ENCODE measurements at regions not wholly inside any gene's neighbourhood (a gene's known extent, or its start where the extent isn't known, plus 50 kb on each side); places are given as distances from the start of the nearest gene placed in this dataset.

DNA sequence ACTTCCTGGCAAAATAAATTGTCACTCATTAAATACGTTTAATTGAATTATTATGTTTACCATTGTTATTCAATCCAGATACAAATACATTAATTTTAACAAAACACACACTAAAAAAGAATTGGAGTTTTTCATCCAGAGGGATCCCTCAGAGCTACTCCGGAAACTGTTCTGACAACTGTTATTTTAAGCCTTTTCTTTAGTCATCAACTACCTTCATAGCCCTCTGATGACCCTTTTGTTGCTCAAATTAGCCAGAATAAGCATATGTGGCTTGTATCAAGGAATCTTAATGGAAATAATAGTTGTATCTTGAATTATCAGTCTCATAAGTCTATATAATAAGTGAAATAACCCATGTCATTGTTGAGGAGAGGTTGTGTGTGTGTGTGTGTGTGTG lies 405.4 kb upstream of the FAT3 start:
- POLR2A ChIA-PET: no interaction called here

DNA sequence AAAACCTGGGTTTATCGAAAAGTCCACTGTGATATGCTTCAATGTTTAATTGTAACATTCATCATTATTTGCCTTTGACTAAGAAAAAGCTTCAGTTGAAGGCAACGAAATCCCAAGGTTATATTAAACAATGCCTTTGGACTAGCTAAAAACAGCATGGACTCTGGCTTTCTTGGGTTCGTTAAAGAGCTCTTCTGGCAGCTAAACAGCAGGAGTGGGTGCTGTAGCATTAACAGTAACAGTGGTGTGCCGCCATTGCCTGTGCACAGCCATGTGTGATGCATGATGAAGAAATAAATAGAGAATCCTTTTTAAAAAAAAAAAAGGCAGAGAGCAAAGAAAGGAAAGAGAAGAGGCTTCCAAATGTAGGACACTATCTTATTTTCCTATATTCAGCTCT lies 406.6 kb upstream of the FAT3 start:
- Histone ChIP-seq H3K27ac (ENCODE audit: low read length in 2 of 2) (no peak overlapping the region), H3K79me2 (ENCODE audit: control insufficient read depth, insufficient read depth, low read length) (no peaks in the 10 kb centered on the region), H3K4me3 (ENCODE audit: control extremely low read depth in 1 of 5, extremely low read depth in 1 of 5, insufficient read depth in 1 of 5, low read depth in 2 of 5, low read length in 4 of 5) (no peak overlapping the region), H3K36me3 (replicated peaks in 1 of 2; ENCODE audit: control extremely low read depth in 1 of 2, control insufficient read depth in 1 of 2, extremely low read depth in 1 of 2, insufficient read depth in 2 of 2, low read length in 1 of 2) (no peaks in the 10 kb centered on the region), H3K9ac (ENCODE audit: low read length) (no peak overlapping the region), H4K20me1 (ENCODE audit: control insufficient read depth, insufficient read depth, low read length, poor library complexity, severe bottlenecking) (no peaks in the 10 kb centered on the region), H3K27me3 (replicated peaks in 1 of 4; ENCODE audit: control extremely low read depth in 1 of 4, control insufficient read depth in 3 of 4, insufficient read depth in 4 of 4, low read length in 3 of 4) (no peaks in the 10 kb centered on the region), H3K4me2 (replicated peaks; ENCODE audit: low read depth, low read length, poor library complexity, severe bottlenecking) (no peak overlapping the region), H2AFZ (ENCODE audit: insufficient read depth, low read depth, low read length, poor library complexity, severe bottlenecking) (no peak overlapping the region), H3K9me3 (ENCODE audit: control extremely low read depth in 1 of 3, control insufficient read depth in 2 of 3, insufficient read depth in 1 of 3, low read length in 2 of 3) (no peaks in the 10 kb centered on the region), H3K4me1 (ENCODE audit: control insufficient read depth in 2 of 2, insufficient read depth in 2 of 2, low read length in 2 of 2) (no peaks in the 10 kb centered on the region)
- 54% methylated on average over 2 of the region's 4 CpGs for WGBS (ENCODE audit: insufficient coverage)
- intact Hi-C loops (cut with micrococcal nuclease): no loop called here
- H3K27ac Mint-ChIP-seq: no peak overlapping the region
- DNase-seq (no peak), ATAC-seq (ENCODE audit: low read depth) (no peak)
- POLR2A ChIA-PET: no interaction called here
- TF ChIP-seq, protein P1, sequence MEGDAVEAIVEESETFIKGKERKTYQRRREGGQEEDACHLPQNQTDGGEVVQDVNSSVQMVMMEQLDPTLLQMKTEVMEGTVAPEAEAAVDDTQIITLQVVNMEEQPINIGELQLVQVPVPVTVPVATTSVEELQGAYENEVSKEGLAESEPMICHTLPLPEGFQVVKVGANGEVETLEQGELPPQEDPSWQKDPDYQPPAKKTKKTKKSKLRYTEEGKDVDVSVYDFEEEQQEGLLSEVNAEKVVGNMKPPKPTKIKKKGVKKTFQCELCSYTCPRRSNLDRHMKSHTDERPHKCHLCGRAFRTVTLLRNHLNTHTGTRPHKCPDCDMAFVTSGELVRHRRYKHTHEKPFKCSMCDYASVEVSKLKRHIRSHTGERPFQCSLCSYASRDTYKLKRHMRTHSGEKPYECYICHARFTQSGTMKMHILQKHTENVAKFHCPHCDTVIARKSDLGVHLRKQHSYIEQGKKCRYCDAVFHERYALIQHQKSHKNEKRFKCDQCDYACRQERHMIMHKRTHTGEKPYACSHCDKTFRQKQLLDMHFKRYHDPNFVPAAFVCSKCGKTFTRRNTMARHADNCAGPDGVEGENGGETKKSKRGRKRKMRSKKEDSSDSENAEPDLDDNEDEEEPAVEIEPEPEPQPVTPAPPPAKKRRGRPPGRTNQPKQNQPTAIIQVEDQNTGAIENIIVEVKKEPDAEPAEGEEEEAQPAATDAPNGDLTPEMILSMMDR (IDR thresholded peaks at IDR 0.05): no peak
- no peak for TF ChIP-seq EZH2 (IDR thresholded peaks at IDR 0.05; ENCODE audit: borderline replicate concordance, insufficient read depth, low read depth, low read length, poor library complexity, severe bottlenecking)
- no peaks in the 10 kb centered on the region for H3K9me3 Mint-ChIP-seq (ENCODE audit: insufficient read depth)
- no peak overlapping the region for H3K4me3 Mint-ChIP-seq
- H3K4me1 Mint-ChIP-seq: no peaks in the 10 kb centered on the region
- H3K27me3 Mint-ChIP-seq: no peaks in the 10 kb centered on the region
- CTCF ChIA-PET: no interaction called here

More for the DNA sequence above, 405.4 kb upstream of the FAT3 start:
- H3K36me3 ChIP-seq (replicated peaks in 1 of 2; ENCODE audit: control extremely low read depth in 1 of 2, control insufficient read depth in 1 of 2, extremely low read depth in 1 of 2, insufficient read depth in 2 of 2, low read length in 1 of 2): no peaks in the 10 kb centered on the region
- TF ChIP-seq EZH2 (IDR thresholded peaks at IDR 0.05; ENCODE audit: borderline replicate concordance, insufficient read depth, low read depth, low read length, poor library complexity, severe bottlenecking): no peak
- TF ChIP-seq, protein P1 (IDR thresholded peaks at IDR 0.05): no peak
- Mint-ChIP-seq H3K27ac (no peak overlapping the region), H3K4me3 (no peak overlapping the region), H3K27me3 (no peaks in the 10 kb centered on the region), H3K4me1 (no peaks in the 10 kb centered on the region), H3K9me3 (ENCODE audit: insufficient read depth) (no peaks in the 10 kb centered on the region)
- H3K9ac ChIP-seq (ENCODE audit: low read length): no peak overlapping the region
- H3K79me2 ChIP-seq (ENCODE audit: control insufficient read depth, insufficient read depth, low read length): no peaks in the 10 kb centered on the region
- H4K20me1 ChIP-seq (ENCODE audit: control insufficient read depth, insufficient read depth, low read length, poor library complexity, severe bottlenecking): no peaks in the 10 kb centered on the region
- 67% methylated on average over 1 of the region's 2 CpGs for WGBS (ENCODE audit: insufficient coverage)
- no peak overlapping the region for H3K27ac ChIP-seq (ENCODE audit: low read length in 2 of 2)
- H3K4me1 ChIP-seq (ENCODE audit: control insufficient read depth in 2 of 2, insufficient read depth in 2 of 2, low read length in 2 of 2): no peaks in the 10 kb centered on the region
- intact Hi-C loops (cut with micrococcal nuclease): no loop called here
- CTCF ChIA-PET: no interaction called here
- H3K4me3 ChIP-seq (ENCODE audit: control extremely low read depth in 1 of 5, extremely low read depth in 1 of 5, insufficient read depth in 1 of 5, low read depth in 2 of 5, low read length in 4 of 5): no peak overlapping the region
- H2AFZ ChIP-seq (ENCODE audit: insufficient read depth, low read depth, low read length, poor library complexity, severe bottlenecking): no peak overlapping the region
- no peak overlapping the region for H3K4me2 ChIP-seq (replicated peaks; ENCODE audit: low read depth, low read length, poor library complexity, severe bottlenecking)
- DNase-seq: no peak
- ATAC-seq (ENCODE audit: low read depth): no peak
- no peaks in the 10 kb centered on the region for H3K9me3 ChIP-seq (ENCODE audit: control extremely low read depth in 1 of 3, control insufficient read depth in 2 of 3, insufficient read depth in 1 of 3, low read length in 2 of 3)
- no peaks in the 10 kb centered on the region for H3K27me3 ChIP-seq (replicated peaks in 1 of 4; ENCODE audit: control extremely low read depth in 1 of 4, control insufficient read depth in 3 of 4, insufficient read depth in 4 of 4, low read length in 3 of 4)
